MCF 10A (cell line): ENCODE measurements at regions not wholly inside any gene's neighbourhood (a gene's known extent, or its start where the extent isn't known, plus 50 kb on each side); places are given as distances from the start of the nearest gene placed in this dataset.

ENCODE experiments used
- BruUV-seq: library from RNA; stranded (reverse); fragments of 400-500 nt; replicated peaks from 2 replicates; lab custom pipeline; 2021; lab: Mats Ljungman, UMichigan
- CTCF ChIA-PET: fragments of 300-600 bp; sonication (Branson Sonifier 250); formaldehyde crosslinking; extraction: SDS; loops from one replicate; lab custom pipeline; 2021; ENCODE audit warnings: antibody characterized with exemption, inconsistent platforms; lab: Yijun Ruan, JAX
- POLR2A ChIA-PET: fragments of 300-600, 350-650 bp; sonication (Branson Sonifier 250); formaldehyde crosslinking; extraction: SDS; loops from one replicate; lab custom pipeline; 2020; ENCODE audit warnings: antibody characterized with exemption, inconsistent platforms; lab: Yijun Ruan, JAX
- DNase-seq: peaks from one replicate; pipeline ENCODE4 v3.0.0-alpha.2; 2018; ENCODE audit not compliant: unreplicated experiment
- H3K27ac Mint-ChIP-seq: one replicate; pipeline ENCODE4 v1.8.0; 2022; ENCODE audit warnings: mild to moderate bottlenecking, low read depth, mixed read lengths; ENCODE audit not compliant: unreplicated experiment
- H3K27me3 Mint-ChIP-seq: one replicate; pipeline ENCODE4 v1.8.0; 2022; ENCODE audit warnings: mixed read lengths; ENCODE audit not compliant: insufficient read depth, unreplicated experiment
- H3K36me3 Mint-ChIP-seq: one replicate; pipeline ENCODE4 v1.8.0; 2022; ENCODE audit warnings: mild to moderate bottlenecking, moderate library complexity, mixed read lengths; ENCODE audit not compliant: insufficient read depth, unreplicated experiment
- H3K4me1 Mint-ChIP-seq: one replicate; pipeline ENCODE4 v1.8.0; 2022; ENCODE audit warnings: mixed read lengths; ENCODE audit not compliant: insufficient read depth, unreplicated experiment
- H3K4me3 Mint-ChIP-seq: one replicate; pipeline ENCODE4 v1.8.0; 2022; ENCODE audit warnings: mild to moderate bottlenecking, moderate library complexity, mixed read lengths; ENCODE audit not compliant: unreplicated experiment
- H3K9me3 Mint-ChIP-seq: one replicate; pipeline ENCODE4 v1.8.0; 2022; ENCODE audit warnings: mixed read lengths; ENCODE audit not compliant: unreplicated experiment
- intact Hi-C: fragments of 100-400 bp; cut with micrococcal nuclease; formaldehyde crosslinking; loops from 2 replicates; pipeline ENCODE4 v1.14.1; 2022
- TF ChIP-seq, protein P1 (sequence below): fragments of 200-600 bp; IDR thresholded peaks from one replicate; pipeline ENCODE4 v1.8.0; 2022; ENCODE audit warnings: antibody characterized with exemption, mild to moderate bottlenecking; ENCODE audit not compliant: unreplicated experiment

DNA sequence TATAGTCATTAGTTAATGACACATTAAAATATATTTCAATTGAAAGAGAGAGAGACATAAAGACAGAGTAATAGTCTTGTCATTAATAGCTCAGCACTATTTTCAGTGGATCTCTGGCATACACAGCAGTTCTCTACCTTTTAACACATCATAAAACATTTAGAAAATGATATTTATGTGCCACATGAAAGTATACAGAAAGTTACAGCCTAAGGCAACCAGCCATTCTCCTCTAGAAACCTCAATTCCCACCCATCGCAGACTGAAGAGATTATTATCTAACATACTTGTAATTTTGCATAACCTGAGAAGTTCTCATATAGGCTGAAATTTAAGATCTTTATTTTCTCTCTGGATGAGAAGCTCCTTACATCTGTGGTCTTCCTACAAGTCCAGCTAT is 58.7 kb upstream of the FAM83B start:
- H3K4me3 Mint-ChIP-seq = no peak overlapping the region
- TF ChIP-seq, protein P1, sequence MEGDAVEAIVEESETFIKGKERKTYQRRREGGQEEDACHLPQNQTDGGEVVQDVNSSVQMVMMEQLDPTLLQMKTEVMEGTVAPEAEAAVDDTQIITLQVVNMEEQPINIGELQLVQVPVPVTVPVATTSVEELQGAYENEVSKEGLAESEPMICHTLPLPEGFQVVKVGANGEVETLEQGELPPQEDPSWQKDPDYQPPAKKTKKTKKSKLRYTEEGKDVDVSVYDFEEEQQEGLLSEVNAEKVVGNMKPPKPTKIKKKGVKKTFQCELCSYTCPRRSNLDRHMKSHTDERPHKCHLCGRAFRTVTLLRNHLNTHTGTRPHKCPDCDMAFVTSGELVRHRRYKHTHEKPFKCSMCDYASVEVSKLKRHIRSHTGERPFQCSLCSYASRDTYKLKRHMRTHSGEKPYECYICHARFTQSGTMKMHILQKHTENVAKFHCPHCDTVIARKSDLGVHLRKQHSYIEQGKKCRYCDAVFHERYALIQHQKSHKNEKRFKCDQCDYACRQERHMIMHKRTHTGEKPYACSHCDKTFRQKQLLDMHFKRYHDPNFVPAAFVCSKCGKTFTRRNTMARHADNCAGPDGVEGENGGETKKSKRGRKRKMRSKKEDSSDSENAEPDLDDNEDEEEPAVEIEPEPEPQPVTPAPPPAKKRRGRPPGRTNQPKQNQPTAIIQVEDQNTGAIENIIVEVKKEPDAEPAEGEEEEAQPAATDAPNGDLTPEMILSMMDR = no peak
- H3K27me3 Mint-ChIP-seq = no peaks in the 10 kb centered on the region
- no TSS peak for BruUV-seq
- DNase-seq = no peak
- ChIA-PET CTCF (interaction anchor here (1.1 kb wide), 1 partner anchor 18 kb away, joined by 3 read pairs; no protein-coding TSS in a partner anchor), POLR2A (no interaction called here)
- intact Hi-C loops = no loop called here
- H3K4me1 Mint-ChIP-seq = no peaks in the 10 kb centered on the region
- no peak overlapping the region for H3K27ac Mint-ChIP-seq
- no peaks in the 10 kb centered on the region for H3K36me3 Mint-ChIP-seq
- H3K9me3 Mint-ChIP-seq = no peaks in the 10 kb centered on the region
